ENCODE measurements at regions not wholly inside any gene's neighbourhood (a gene's known extent, or its start where the extent isn't known, plus 50 kb on each side); places are given as distances from the start of the nearest gene placed in this dataset.

GRCh38 chr9:31255211-31255610 lies 1129.2 kb upstream of the ACO1 start:
- Histone ChIP-seq H3K9ac (ENCODE audit: insufficient read depth, low read depth, low read length) (no peak overlapping the region), H4K20me1 (ENCODE audit: insufficient read depth, low read length) (no peaks in the 10 kb centered on the region), H3K27ac (ENCODE audit: extremely low read length, insufficient read depth, low read length) (no peak overlapping the region), H3K36me3 (replicated peaks in 1 of 2; ENCODE audit: control insufficient read depth in 1 of 2, insufficient read depth in 2 of 2, low read length in 2 of 2) (no peaks in the 10 kb centered on the region), H3K4me2 (ENCODE audit: low read depth, low read length) (no peak overlapping the region), H3K79me2 (ENCODE audit: insufficient read depth, low read length) (no peaks in the 10 kb centered on the region), H3K9me3 (ENCODE audit: low read length) (no peaks in the 10 kb centered on the region), H3K4me1 (ENCODE audit: insufficient read depth, low read length) (no peaks in the 10 kb centered on the region), H3K4me3 (replicated peaks in 1 of 3; ENCODE audit: insufficient read depth in 1 of 3, low read depth in 2 of 3, low read length in 3 of 3) (no peak overlapping the region), H3K27me3 (ENCODE audit: control insufficient read depth in 1 of 2, insufficient read depth in 2 of 2, low read length in 2 of 2) (no peaks in the 10 kb centered on the region), H2AFZ (ENCODE audit: low read length) (no peak overlapping the region)
- ChIA-PET CTCF (ENCODE audit: low intra/inter-chr PET ratio, low total read pairs) (no interaction called here), POLR2A (no interaction called here)
- intact Hi-C loops (cut with micrococcal nuclease; ENCODE audit: unreplicated experiment) = no loop called here
- 23% methylated on average over 11 of the region's 11 CpGs for WGBS (ENCODE audit: low lambda C conversion rate)
- in situ Hi-C loops (cut with HindIII; ENCODE audit: extremely low pct_ligation_motif_present, low pct_unique_long_range_greater_than_20kb) = no loop called here
- no TSS peak for BruUV-seq (replicated peaks)
- DNase-seq (ENCODE audit: low spot score) (no peak), ATAC-seq (no peak), FAIRE-seq (no peak)
- no peak for TF ChIP-seq MXD3 (CRISPR knock-in tag; IDR thresholded peaks at IDR 0.05)
- TF ChIP-seq ATF6 (CRISPR knock-in tag; conservative IDR thresholded peaks at IDR 0.05) = no peak
- TF ChIP-seq ZNF562 (CRISPR knock-in tag; IDR thresholded peaks at IDR 0.05; ENCODE audit: borderline replicate concordance) = no peak
- TF ChIP-seq SMARCC2 (IDR thresholded peaks at IDR 0.05) = no peak
- TF ChIP-seq ZNF646 (CRISPR knock-in tag; IDR thresholded peaks at IDR 0.05) = no peak
- TF ChIP-seq ZNF546 (CRISPR knock-in tag; conservative IDR thresholded peaks at IDR 0.05) = no peak
- no peak for TF ChIP-seq NAIF1 (CRISPR knock-in tag; IDR thresholded peaks at IDR 0.05; ENCODE audit: borderline replicate concordance)
- no peak for TF ChIP-seq SMARCE1 (IDR thresholded peaks at IDR 0.05; ENCODE audit: borderline replicate concordance)
- no peak for TF ChIP-seq MLXIP (CRISPR knock-in tag; IDR thresholded peaks at IDR 0.05; ENCODE audit: borderline replicate concordance)
- no peak for TF ChIP-seq TRIM24 (CRISPR knock-in tag; IDR thresholded peaks at IDR 0.05)
- TF ChIP-seq ZBTB1 (CRISPR knock-in tag; IDR thresholded peaks at IDR 0.05; ENCODE audit: borderline replicate concordance) = no peak
- no peak for TF ChIP-seq PAX8 (CRISPR knock-in tag; IDR thresholded peaks at IDR 0.05; ENCODE audit: borderline replicate concordance)
